Esophagus squamous epithelium (tissue), 4 donors: ENCODE measurements at regions not wholly inside any gene's neighbourhood (a gene's known extent, or its start where the extent isn't known, plus 50 kb on each side); places are given as distances from the start of the nearest gene placed in this dataset.

ENCODE experiments used
- CTCF ChIP-seq, 6 experiments: fragments of 450-650 bp in 4 of 6; fragments of 200-600 bp in 2 of 6; sonication (generic) in 2 of 6; IDR thresholded peaks; one replicate each; pipeline ENCODE4 v1.5.1; 2016 to 2019; ENCODE audit warnings: antibody characterized with exemption in 6 of 6, mild to moderate bottlenecking in 4 of 6, moderate library complexity in 4 of 6
- POLR2A ChIP-seq, 4 donors: fragments of 450-650 bp; IDR thresholded peaks; one replicate each; pipeline ENCODE4 v1.6.1; 2017; ENCODE audit warnings: antibody characterized with exemption in 4 of 4, mild to moderate bottlenecking in 4 of 4, moderate library complexity in 3 of 4

DNA sequence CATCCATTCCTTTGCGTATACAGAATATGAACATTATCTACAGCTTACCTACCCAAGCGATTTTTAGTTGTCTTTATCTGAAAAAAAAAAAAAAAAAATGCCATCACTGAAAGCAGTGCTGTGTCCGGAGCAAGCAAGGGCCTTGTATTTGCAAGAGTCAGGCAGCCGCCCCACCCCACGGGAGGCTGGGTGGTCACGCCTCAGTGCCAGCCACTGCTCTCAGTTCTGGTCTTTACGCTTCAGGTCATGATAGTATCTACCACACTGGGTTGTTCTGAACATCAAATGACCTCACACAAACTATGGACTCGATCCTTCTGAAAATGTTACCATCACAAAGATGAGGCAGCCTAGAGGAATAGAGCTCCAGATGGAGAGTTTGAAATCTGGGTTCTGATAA, 62.7 kb upstream of the HELT start:
- TF ChIP-seq CTCF (IDR thresholded peaks at IDR 0.05) (no peak), POLR2A (IDR thresholded peaks at IDR 0.05) (no peak)
